Fibroblast of lung (primary cell): ENCODE measurements at regions not wholly inside any gene's neighbourhood (a gene's known extent, or its start where the extent isn't known, plus 50 kb on each side); places are given as distances from the start of the nearest gene placed in this dataset.
"Not testable (repeated sequence)": the region's sequence is repeated elsewhere in the genome, so short reads cannot be mapped to it uniquely, and the experiment has no call there.

Source experiments
- CTCF ChIP-seq, 2 donors: IDR thresholded peaks in 1 of 2; conservative IDR thresholded peaks in 1 of 2; 1 replicate in 1 of 2; 2 replicates in 1 of 2; pipeline ENCODE4 v1.5.1; 2011 to 2012; ENCODE audit warnings: low read length in 2 of 2, control low read depth in 1 of 2, inconsistent platforms in 1 of 2, low read depth in 1 of 2, mild to moderate bottlenecking in 1 of 2
- EZH2 ChIP-seq: IDR thresholded peaks from 2 replicates; pipeline ENCODE4 v1.5.1; 2012; ENCODE audit warnings: low read length, control low read depth, mild to moderate bottlenecking; ENCODE audit errors: missing control alignments

- TF ChIP-seq CTCF (conservative IDR thresholded peaks at IDR 0.05 in 1 of 2, IDR thresholded peaks at IDR 0.05 in 1 of 2; ENCODE audit: low read depth in 1 of 2, low read length in 2 of 2); EZH2: not testable (repeated sequence)
Measured at GRCh38 chr20:51922812-51923211, 120.5 kb upstream of the SALL4 start.
